Activated gamma-delta T cell treated with Interleukin-2 at 50 U/mL for 16 hours (primary cell): ENCODE measurements at regions not wholly inside any gene's neighbourhood (a gene's known extent, or its start where the extent isn't known, plus 50 kb on each side); places are given as distances from the start of the nearest gene placed in this dataset.
"Not testable (repeated sequence)": the region's sequence is repeated elsewhere in the genome, so short reads cannot be mapped to it uniquely, and the experiment has no call there.

Experiments
- DNase-seq: peaks from one replicate; pipeline ENCODE4 v3.0.0-alpha.2; 2020

GRCh38 chr3:66812136-66812535 lies 186.0 kb upstream of the KBTBD8 start:
- no peak for DNase-seq

- no peak for DNase-seq
Measured at GRCh38 chr3:66812741-66813140, 185.4 kb upstream of the KBTBD8 start.

- DNase-seq = no peak
Measured at GRCh38 chr3:66816090-66816761, 181.9 kb upstream of the KBTBD8 start.

- DNase-seq = no peak
Measured at GRCh38 chr3:66817951-66818557, 180.1 kb upstream of the KBTBD8 start.

GRCh38 chr3:66819993-66820501 lies 178.1 kb upstream of the KBTBD8 start:
- DNase-seq = no peak

GRCh38 chr3:66822186-66823008 lies 175.7 kb upstream of the KBTBD8 start:
- peak; percentile 69 for DNase-seq

- no peak for DNase-seq
Measured at GRCh38 chr3:66823009-66823397, 175.1 kb upstream of the KBTBD8 start.

GRCh38 chr3:66823532-66823931 lies 174.6 kb upstream of the KBTBD8 start:
- no peak for DNase-seq

- DNase-seq = no peak
Measured at GRCh38 chr3:66825375-66825774, 172.7 kb upstream of the KBTBD8 start.

- DNase-seq = no peak
Measured at GRCh38 chr3:66827726-66828125, 170.4 kb upstream of the KBTBD8 start.

GRCh38 chr3:66828303-66828702 lies 169.8 kb upstream of the KBTBD8 start:
- DNase-seq = no peak

- DNase-seq = no peak
Measured at GRCh38 chr3:66830301-66830700, 167.8 kb upstream of the KBTBD8 start.

GRCh38 chr3:66831931-66832330 lies 166.2 kb upstream of the KBTBD8 start:
- no peak for DNase-seq

GRCh38 chr3:66836363-66837152 lies 161.5 kb upstream of the KBTBD8 start:
- DNase-seq = no peak

GRCh38 chr3:66838704-66839103 lies 159.4 kb upstream of the KBTBD8 start:
- DNase-seq = no peak

- DNase-seq = no peak
Measured at GRCh38 chr3:66839508-66839907, 158.6 kb upstream of the KBTBD8 start.

- DNase-seq = not testable (repeated sequence)
Measured at GRCh38 chr3:66842761-66843464, 155.2 kb upstream of the KBTBD8 start.

GRCh38 chr3:66851894-66852613 lies 146.1 kb upstream of the KBTBD8 start:
- no peak for DNase-seq

GRCh38 chr3:66854601-66855151 lies 143.4 kb upstream of the KBTBD8 start:
- no peak for DNase-seq

GRCh38 chr3:66856533-66856932 lies 141.6 kb upstream of the KBTBD8 start:
- no peak for DNase-seq

GRCh38 chr3:66858656-66859381 lies 139.3 kb upstream of the KBTBD8 start:
- DNase-seq = no peak
